NCI-H1105 treated with DMSO at 0.1 percent for 48 hours (cell line): ENCODE measurements at regions not wholly inside any gene's neighbourhood (a gene's known extent, or its start where the extent isn't known, plus 50 kb on each side); places are given as distances from the start of the nearest gene placed in this dataset.
A peak's percentile ranks its signal among the peaks of the same experiment; 100 is the strongest.
"Not testable (repeated sequence)": the region's sequence is repeated elsewhere in the genome, so short reads cannot be mapped to it uniquely, and the experiment has no call there.

ENCODE experiments used
- DNase-seq: peaks from one replicate; lab custom pipeline; 2025; lab: John Stamatoyannopoulos, UW

- not testable (repeated sequence) for DNase-seq
Observed at GRCh38 chr2:194771394-194771793, 885.6 kb upstream of the SLC39A10 start.

GRCh38 chr2:194769030-194769429 lies 888.0 kb upstream of the SLC39A10 start:
- DNase-seq = no peak

GRCh38 chr2:194765723-194766122 lies 891.3 kb upstream of the SLC39A10 start:
- DNase-seq = peak; percentile 80

DNA sequence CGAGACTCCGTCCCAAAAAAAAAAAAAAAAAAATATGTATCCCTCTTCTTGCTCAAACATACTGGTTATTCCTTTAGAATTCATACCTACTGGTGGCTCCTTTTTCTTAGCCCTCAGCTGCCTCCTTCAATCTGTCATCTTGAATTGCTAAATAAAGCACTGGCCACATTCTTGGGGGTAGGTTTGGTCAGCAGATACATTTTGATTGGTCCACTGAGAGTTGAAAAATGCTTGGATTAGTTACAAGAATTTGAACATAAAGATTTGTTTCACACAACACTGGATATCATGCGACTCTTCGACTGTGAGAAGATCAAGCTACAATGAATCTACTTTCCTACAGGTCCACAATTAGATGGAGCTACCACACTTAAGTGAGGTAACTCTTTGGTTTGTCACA lies 906.1 kb upstream of the SLC39A10 start:
- DNase-seq = no peak

- DNase-seq = no peak
Observed at GRCh38 chr2:194745557-194746146, 911.4 kb upstream of the SLC39A10 start.

- no peak for DNase-seq
Observed at GRCh38 chr2:194742706-194743105, 914.3 kb upstream of the SLC39A10 start.

GRCh38 chr2:194739217-194739616 lies 917.8 kb upstream of the SLC39A10 start:
- DNase-seq = no peak

DNA sequence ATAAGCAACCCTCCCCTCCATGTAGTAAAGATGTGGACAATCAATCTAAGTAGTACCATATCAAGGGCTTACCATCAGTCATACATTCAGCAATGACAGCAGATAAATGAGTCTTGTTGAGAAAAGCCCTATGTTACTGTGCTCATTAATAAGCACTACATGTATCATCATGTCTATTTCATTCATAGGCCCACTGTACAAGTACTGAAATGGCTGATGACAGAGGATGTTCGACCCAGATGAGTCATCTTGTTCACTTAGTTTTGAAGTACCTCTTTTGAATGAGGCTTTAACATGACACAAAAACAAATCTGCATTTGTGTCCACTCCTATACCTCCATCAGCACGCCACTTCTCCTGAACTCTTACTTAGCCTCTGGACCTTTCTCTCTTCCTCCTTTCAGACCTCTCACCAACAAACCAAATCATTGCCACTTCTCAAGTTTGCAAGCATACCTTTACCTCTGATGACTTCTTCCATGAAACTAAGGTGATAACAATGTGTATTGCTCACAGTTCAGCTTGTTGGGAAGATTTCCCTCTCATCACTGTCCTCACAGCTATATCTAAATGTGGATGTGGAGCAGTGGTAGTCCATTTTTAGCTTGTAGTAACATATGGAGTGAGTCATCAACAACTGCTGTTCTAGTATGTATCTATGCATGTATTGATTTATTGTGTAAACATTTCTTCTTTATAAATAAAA lies 921.0 kb upstream of the SLC39A10 start:
- DNase-seq = no peak

DNA sequence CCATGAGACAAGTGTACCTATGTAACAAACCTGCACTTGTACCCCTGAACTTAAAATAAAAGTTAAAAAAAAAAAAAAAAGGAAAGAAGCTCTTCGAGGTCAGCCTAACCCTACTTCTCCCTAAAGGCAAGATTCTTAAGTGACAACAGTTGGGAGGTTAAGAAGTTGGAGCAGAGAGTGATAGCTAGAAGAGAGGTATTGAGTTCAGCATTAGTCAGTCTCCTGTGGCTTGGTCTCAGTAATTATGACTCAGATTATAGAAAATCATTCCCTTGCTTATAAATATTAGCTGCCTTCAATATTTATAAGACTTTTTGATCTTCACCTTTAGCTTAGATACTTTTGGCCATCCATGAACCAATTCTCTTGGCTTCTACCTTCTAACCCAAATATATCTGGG lies 926.8 kb upstream of the SLC39A10 start:
- no peak for DNase-seq

GRCh38 chr2:194725169-194725568 lies 931.9 kb upstream of the SLC39A10 start:
- no peak for DNase-seq

GRCh38 chr2:194723446-194723845 lies 933.6 kb upstream of the SLC39A10 start:
- no peak for DNase-seq

DNA sequence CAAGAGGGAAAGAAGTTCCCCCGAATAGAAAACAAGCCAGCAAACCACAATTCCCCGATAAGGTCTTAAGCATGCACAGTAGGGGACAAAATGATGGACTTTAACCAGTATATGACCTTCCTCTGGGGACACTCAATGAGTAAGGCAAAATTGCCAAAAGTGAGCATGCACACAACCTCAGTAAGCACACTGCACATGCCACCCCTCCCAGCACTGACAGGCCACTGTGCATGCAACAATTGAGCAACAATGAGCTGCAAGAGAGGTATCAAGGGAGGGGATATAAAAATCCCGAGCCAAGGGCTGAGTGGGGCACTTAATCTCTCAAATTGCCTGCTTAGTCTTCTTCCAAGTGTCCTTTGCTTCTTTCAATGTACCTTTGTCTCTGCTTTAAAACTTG lies 935.8 kb upstream of the SLC39A10 start:
- DNase-seq = no peak

- DNase-seq = no peak
Observed at GRCh38 chr2:194720462-194720861, 936.6 kb upstream of the SLC39A10 start.

DNA sequence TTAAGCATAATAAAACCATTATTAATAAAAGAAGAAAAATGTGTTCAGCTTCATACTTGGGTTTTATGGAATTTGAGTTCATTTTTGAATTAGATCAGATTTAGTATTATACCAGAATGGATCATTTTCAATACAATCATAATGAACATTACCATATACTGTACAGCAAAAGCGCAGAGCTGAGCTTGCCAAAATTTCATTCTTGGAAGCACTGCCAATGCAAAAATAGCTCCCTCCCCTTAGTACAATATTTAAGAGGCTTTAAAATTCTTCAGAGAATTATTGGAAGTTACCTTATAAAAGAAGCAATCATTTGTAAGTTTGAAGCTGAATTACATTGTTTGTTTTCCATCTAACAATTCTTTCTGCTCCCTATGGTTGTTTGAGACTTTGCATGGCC lies 938.1 kb upstream of the SLC39A10 start:
- peak; percentile 26 for DNase-seq

DNA sequence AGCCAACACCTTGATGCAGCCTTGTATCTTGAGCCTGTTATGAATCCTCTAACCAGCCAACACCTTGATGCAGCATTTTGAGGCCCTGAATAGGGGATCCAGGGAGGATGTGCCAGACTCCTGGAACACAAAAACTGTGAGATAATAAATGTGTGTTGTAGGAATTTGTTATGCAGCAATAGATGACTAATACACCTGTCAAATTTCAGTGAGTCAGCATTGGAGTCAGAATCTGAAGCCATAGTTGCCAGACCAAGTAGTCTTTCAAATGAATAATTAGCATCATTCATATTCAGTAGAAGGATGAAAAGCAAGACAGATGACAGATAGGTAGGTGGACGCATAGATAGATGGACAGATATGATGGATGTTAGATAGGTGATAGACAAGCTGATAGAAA lies 942.5 kb upstream of the SLC39A10 start:
- no peak for DNase-seq

GRCh38 chr2:194709840-194710239 lies 947.2 kb upstream of the SLC39A10 start:
- peak; percentile 35 for DNase-seq

GRCh38 chr2:194706179-194706578 lies 950.8 kb upstream of the SLC39A10 start:
- no peak for DNase-seq

GRCh38 chr2:194705398-194705797 lies 951.6 kb upstream of the SLC39A10 start:
- no peak for DNase-seq

DNA sequence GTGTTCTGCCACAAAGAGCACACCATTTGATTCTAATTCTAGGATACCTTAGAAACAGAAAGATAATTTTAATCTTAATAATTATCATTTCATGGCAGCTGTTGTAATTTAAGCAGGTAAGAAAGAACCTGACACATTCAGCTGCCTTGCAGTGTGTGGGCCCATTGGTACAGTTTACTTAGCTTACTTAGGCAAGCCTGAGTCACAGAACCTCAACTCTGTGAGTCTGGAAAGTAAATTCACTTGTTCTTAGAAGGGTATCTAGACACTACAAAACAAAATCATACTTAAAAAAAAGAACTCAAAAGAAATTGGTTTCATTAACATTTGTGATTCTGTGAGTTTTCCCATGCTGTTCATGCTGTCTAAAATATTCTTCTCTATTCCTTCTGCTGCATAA lies 956.3 kb upstream of the SLC39A10 start:
- no peak for DNase-seq

DNA sequence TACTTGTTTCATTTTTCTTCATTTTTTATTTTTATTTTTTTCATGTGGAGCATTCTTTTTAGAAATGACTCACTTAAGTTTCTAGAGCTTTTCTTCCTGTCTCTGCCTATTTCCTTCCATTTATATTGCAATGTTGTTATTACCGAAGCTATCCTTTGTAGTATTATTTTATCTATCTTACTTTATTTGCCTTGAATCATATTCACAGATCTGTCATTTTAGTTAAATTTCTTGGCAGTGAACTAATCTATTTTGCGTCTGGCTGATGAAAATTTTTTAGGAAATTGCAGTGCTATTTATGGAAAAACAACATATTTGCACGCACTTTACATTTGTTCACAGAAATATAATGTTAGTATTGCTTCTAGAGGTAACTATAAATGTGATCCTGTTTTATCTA lies 956.9 kb upstream of the SLC39A10 start:
- DNase-seq = no peak

DNA sequence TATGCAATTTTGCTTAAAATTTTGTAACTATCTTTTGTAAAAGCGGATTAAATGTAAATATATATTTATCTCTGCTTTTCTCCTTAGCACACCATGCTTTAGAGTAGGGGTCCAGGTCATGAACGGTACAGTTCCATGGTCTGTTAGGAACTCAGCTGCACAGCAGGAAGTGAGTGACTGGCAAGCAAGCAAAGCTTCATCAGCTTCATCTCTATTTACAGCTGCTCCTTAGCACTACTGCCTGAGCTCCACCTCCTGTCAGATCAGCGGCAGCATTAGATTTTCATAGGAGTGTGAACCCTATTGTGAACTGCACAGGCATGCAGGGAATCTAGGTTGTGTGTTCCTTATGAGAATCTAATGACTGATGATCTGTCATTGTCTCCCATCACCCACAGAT lies 959.0 kb upstream of the SLC39A10 start:
- DNase-seq = no peak

- no peak for DNase-seq
Observed at GRCh38 chr2:194697439-194697838, 959.6 kb upstream of the SLC39A10 start.

DNA sequence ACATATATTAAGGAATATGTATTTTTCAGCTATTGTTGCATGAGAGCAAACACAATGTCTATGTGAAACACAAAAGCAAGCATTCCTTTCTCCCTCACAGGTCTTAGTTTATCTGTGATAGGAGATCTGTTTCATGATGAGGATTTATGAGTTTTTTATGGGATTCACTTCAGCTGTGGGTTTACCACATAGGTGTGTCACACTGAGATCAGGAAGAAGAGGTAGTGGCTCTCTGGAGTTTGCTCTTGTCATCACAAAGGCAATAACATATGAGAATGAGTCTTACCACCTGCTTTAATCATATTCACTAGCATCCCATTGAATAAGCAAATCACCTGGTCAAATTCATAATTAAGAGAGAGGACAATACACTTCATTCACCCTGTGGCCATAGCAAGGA lies 960.3 kb upstream of the SLC39A10 start:
- DNase-seq = no peak

DNA sequence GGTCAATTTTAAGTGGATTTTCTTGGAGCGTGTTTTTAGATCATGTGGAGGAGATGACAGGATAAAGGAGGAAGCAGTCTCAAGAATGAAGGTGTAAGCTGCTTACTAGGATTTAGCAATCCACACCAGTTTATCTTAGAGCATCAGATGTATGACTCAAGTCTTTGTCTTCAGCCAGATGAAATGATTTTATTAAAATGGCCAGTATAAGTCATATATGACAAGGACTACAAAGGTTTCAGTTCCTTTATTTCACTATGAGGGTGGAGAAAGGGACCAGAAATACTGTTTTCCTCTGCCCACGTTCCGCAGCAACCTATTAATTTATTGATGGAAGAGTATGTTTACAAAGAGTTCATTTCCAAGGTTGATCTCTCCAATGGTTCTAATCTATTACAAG lies 970.5 kb upstream of the SLC39A10 start:
- no peak for DNase-seq
